IMR-90 (cell line): ENCODE measurements at regions not wholly inside any gene's neighbourhood (a gene's known extent, or its start where the extent isn't known, plus 50 kb on each side); places are given as distances from the start of the nearest gene placed in this dataset.

Experiments
- ATAC-seq: fragments of 200-7000 bp; cut with Tn5 transposase; 2 replicates; pipeline ENCODE4 v1.9.1; 2020; ENCODE audit warnings: low read depth, mild to moderate bottlenecking, moderate library complexity
- BruUV-seq: library from RNA; stranded (reverse); fragments of 400-500 nt; replicated peaks from 2 replicates; lab custom pipeline; 2021; lab: Mats Ljungman, UMichigan
- CTCF ChIA-PET: fragments of 300-600 bp; formaldehyde crosslinking; extraction: SDS; loops from one replicate; lab custom pipeline; 2021; ENCODE audit warnings: antibody characterized with exemption; lab: Yijun Ruan, JAX
- POLR2A ChIA-PET: fragments of 300-600 bp; sonication (Branson Sonifier 250); formaldehyde crosslinking; loops from one replicate; lab custom pipeline; 2022; ENCODE audit warnings: antibody characterized with exemption; ENCODE audit not compliant: unreplicated experiment; lab: Charles Lee
- DNase-seq: peaks from one replicate; pipeline ENCODE4 v3.0.0; 2013
- H2AFZ ChIP-seq: replicated peaks from 2 replicates; pipeline ENCODE3; 2013; ENCODE audit warnings: low read length, mild to moderate bottlenecking; ENCODE audit not compliant: poor library complexity
- H2AK5ac ChIP-seq: 2 replicates; pipeline ENCODE4 v1.6.1; 2013; ENCODE audit warnings: low read depth, low read length, inconsistent platforms
- H2AK9ac ChIP-seq: replicated peaks from 2 replicates; pipeline ENCODE3; 2013; ENCODE audit warnings: mild to moderate bottlenecking, low read depth, low read length, moderate library complexity; ENCODE audit not compliant: poor library complexity
- H2BK120ac ChIP-seq: 2 replicates; pipeline ENCODE4 v1.6.1; 2013; ENCODE audit warnings: low read depth, low read length, inconsistent platforms
- H2BK15ac ChIP-seq: 3 replicates; pipeline ENCODE4 v1.6.1; 2013; ENCODE audit warnings: low read depth, low read length, inconsistent platforms
- H2BK20ac ChIP-seq: 2 replicates; pipeline ENCODE4 v1.6.1; 2013; ENCODE audit warnings: low read depth, mild to moderate bottlenecking, inconsistent platforms, low read length, moderate library complexity
- H2BK5ac ChIP-seq: 2 replicates; pipeline ENCODE4 v1.6.1; 2013; ENCODE audit warnings: mild to moderate bottlenecking, low read depth, low read length, inconsistent platforms; ENCODE audit not compliant: poor library complexity, severe bottlenecking
- H3K14ac ChIP-seq: replicated peaks from 2 replicates; pipeline ENCODE4 v1.6.1; 2013; ENCODE audit warnings: low read depth, low read length, inconsistent platforms
- H3K18ac ChIP-seq: 2 replicates; pipeline ENCODE4 v1.6.1; 2013; ENCODE audit warnings: low read depth, low read length, control low read depth
- H3K23ac ChIP-seq: 2 replicates; pipeline ENCODE4 v1.6.1; 2013; ENCODE audit warnings: low read depth, low read length, inconsistent platforms
- H3K27ac ChIP-seq: 2 replicates; pipeline ENCODE4 v1.5.1; 2013; ENCODE audit warnings: mild to moderate bottlenecking, control low read depth, low read length; ENCODE audit not compliant: insufficient read depth
- H3K27me3 ChIP-seq: 2 replicates; pipeline ENCODE4 v1.6.1; 2013; ENCODE audit warnings: low read length; ENCODE audit not compliant: control insufficient read depth, insufficient read depth
- H3K36me3 ChIP-seq: 2 replicates; pipeline ENCODE4 v1.6.1; 2013; ENCODE audit warnings: low read length, mixed read lengths; ENCODE audit not compliant: control insufficient read depth, insufficient read depth
- H3K4ac ChIP-seq: 2 replicates; pipeline ENCODE4 v1.6.1; 2013; ENCODE audit warnings: low read depth, low read length, inconsistent platforms
- H3K4me1 ChIP-seq: 2 replicates; pipeline ENCODE4 v1.6.1; 2013; ENCODE audit warnings: low read length, mixed read lengths; ENCODE audit not compliant: control insufficient read depth, insufficient read depth
- H3K4me2 ChIP-seq: 2 replicates; pipeline ENCODE4 v1.6.1; 2013; ENCODE audit warnings: low read depth, mild to moderate bottlenecking, control low read depth, low read length, moderate library complexity
- H3K4me3 ChIP-seq: 2 replicates; pipeline ENCODE4 v1.5.1; 2013; ENCODE audit warnings: low read depth, mild to moderate bottlenecking, control low read depth, low read length, moderate library complexity; ENCODE audit not compliant: insufficient read depth
- H3K56ac ChIP-seq: 2 replicates; pipeline ENCODE4 v1.6.1; 2013; ENCODE audit warnings: low read length, inconsistent platforms; ENCODE audit not compliant: insufficient read depth; ENCODE audit errors: extremely low read depth
- H3K79me1 ChIP-seq, 2 experiments: 2 replicates each; pipeline ENCODE4 v1.6.1; 2013; ENCODE audit warnings: low read length in 2 of 2, inconsistent platforms in 1 of 2, low read depth in 1 of 2
- H3K9ac ChIP-seq: 2 replicates; pipeline ENCODE4 v1.6.1; 2013; ENCODE audit warnings: low read depth, low read length, control low read depth
- H3K9me1 ChIP-seq: 2 replicates; pipeline ENCODE4 v1.6.1; 2013; ENCODE audit warnings: low read length, inconsistent platforms; ENCODE audit not compliant: insufficient read depth
- H3K9me3 ChIP-seq: 2 replicates; pipeline ENCODE4 v1.6.1; 2013; ENCODE audit warnings: low read length; ENCODE audit not compliant: control insufficient read depth, insufficient read depth
- H4K20me1 ChIP-seq: 2 replicates; pipeline ENCODE4 v1.6.1; 2013; ENCODE audit warnings: low read length, inconsistent platforms; ENCODE audit not compliant: insufficient read depth
- H4K5ac ChIP-seq: 2 replicates; pipeline ENCODE4 v1.6.1; 2013; ENCODE audit warnings: mild to moderate bottlenecking, low read depth, low read length, control low read depth
- H4K8ac ChIP-seq, 2 experiments: 2 replicates each; pipeline ENCODE4 v1.6.1; 2013; ENCODE audit warnings: low read depth in 2 of 2, low read length in 2 of 2, control low read depth in 1 of 2, inconsistent platforms in 1 of 2
- H4K91ac ChIP-seq: 2 replicates; pipeline ENCODE4 v1.6.1; 2013; ENCODE audit warnings: low read depth, low read length, inconsistent platforms; ENCODE audit not compliant: insufficient read depth
- CEBPB ChIP-seq: IDR thresholded peaks from 2 replicates; pipeline ENCODE4 v1.6.1; 2012; ENCODE audit warnings: low read depth, low read length, improper control_type of control experiment
- CHD1 ChIP-seq: IDR thresholded peaks from 2 replicates; pipeline ENCODE4 v1.6.1; 2012; ENCODE audit warnings: low read depth, low read length, improper control_type of control experiment
- MXI1 ChIP-seq: IDR thresholded peaks from 2 replicates; pipeline ENCODE4 v1.6.1; 2012; ENCODE audit warnings: low read depth, mild to moderate bottlenecking, low read length, moderate library complexity, borderline replicate concordance
- NFE2L2 ChIP-seq: fragments of 150-350 bp; IDR thresholded peaks from 2 replicates; pipeline ENCODE4 v1.6.1; 2016; ENCODE audit warnings: low read depth, mild to moderate bottlenecking, low read length
- POLR2A ChIP-seq: IDR thresholded peaks from 2 replicates; pipeline ENCODE4 v1.6.1; 2012; ENCODE audit warnings: mild to moderate bottlenecking, low read depth, low read length
- RCOR1 ChIP-seq: IDR thresholded peaks from 2 replicates; pipeline ENCODE4 v1.6.1; 2012; ENCODE audit warnings: mild to moderate bottlenecking, low read length, improper control_type of control experiment; ENCODE audit not compliant: insufficient replicate concordance
- SMC3 ChIP-seq: fragments of 150-350 bp; IDR thresholded peaks from 2 replicates; pipeline ENCODE4 v1.6.1; 2016; ENCODE audit warnings: low read depth, mild to moderate bottlenecking, antibody characterized with exemption, low read length, moderate library complexity
- WGBS, 2 experiments: methylation state at CpG; one replicate each; pipeline versions ENCODE4 v1.1.5 to v1.1.7; 2013; ENCODE audit warnings: missing lambda C conversion rate in 2 of 2; ENCODE audit not compliant: insufficient read length in 1 of 2; ENCODE audit errors: extremely low coverage in 2 of 2; 5-methylcytosine and 5-hydroxymethylcytosine counted together
- dilution Hi-C: fragments of 300-500 bp; cut with HindIII; formaldehyde crosslinking; loops from one replicate; pipeline ENCODE4 v1.14.3; 2018; ENCODE audit warnings: low sequenced_read_pairs; ENCODE audit not compliant: unreplicated experiment
- in situ Hi-C: fragments of 300-500 bp; cut with MboI; formaldehyde crosslinking; loops from 3 replicates; pipeline ENCODE4 v1.14.3; 2019; ENCODE audit warnings: low sequenced_read_pairs, inconsistent platforms, mixed read lengths
- intact Hi-C: fragments of 100-400 bp; cut with micrococcal nuclease; formaldehyde crosslinking; loops from 2 replicates; pipeline ENCODE4 v1.10.0; 2022
- TF ChIP-seq, protein P1 (sequence below): fragments of 150-350 bp; IDR thresholded peaks from 2 replicates; pipeline ENCODE4 v1.6.1; 2017; ENCODE audit warnings: mild to moderate bottlenecking, antibody characterized with exemption, low read length, low read depth
- TF ChIP-seq, protein P2 (sequence below): fragments of 150-350 bp; IDR thresholded peaks from 2 replicates; pipeline ENCODE4 v1.6.1; 2016; ENCODE audit warnings: low read depth, mild to moderate bottlenecking, low read length, moderate library complexity, borderline replicate concordance

DNA sequence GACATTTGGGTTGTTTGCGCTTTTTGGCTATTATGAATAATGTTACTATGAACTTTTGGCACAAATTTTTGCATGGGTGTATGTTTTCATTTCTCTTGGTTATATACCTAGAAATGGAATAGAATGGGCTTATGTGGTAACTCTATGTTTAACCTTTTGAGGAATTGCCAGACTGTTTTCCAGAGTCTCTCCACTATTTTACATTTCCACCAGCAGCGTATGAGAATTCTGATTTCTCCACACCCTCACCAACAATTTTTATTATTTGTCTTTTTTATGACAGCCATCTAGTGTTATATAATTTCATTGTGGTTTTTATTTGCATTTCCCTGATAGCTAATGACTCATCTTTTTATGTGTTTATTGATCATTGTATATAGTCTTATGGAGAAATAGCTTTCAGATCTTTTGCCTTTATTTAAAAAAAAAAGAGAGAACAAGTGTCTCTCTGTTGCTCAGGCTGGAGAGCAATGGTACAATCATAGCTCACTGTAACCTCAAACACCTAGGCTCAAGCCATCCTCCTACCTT, 247.2 kb downstream of the OPA1 start:
- Histone ChIP-seq H3K27ac (no peak overlapping the region), H3K9me1 (no peaks in the 10 kb centered on the region), H3K56ac (no peak overlapping the region), H3K23ac (no peak overlapping the region), H2BK120ac (no peak overlapping the region), H2AFZ (no peak overlapping the region), H3K14ac (no peak overlapping the region), H3K9ac (no peak overlapping the region), H3K27me3 (peaks cover 25% of the 10 kb centered on the region), H4K20me1 (no peaks in the 10 kb centered on the region), H4K8ac (no peak overlapping the region), H2BK20ac (no peak overlapping the region), H3K4me2 (no peak overlapping the region), H2BK5ac (no peak overlapping the region), H3K4me3 (no peak overlapping the region), H3K36me3 (no peaks in the 10 kb centered on the region), H2AK5ac (no peak overlapping the region), H3K4ac (no peak overlapping the region), H3K4me1 (no peaks in the 10 kb centered on the region), H3K9me3 (no peaks in the 10 kb centered on the region), H4K5ac (no peak overlapping the region), H3K18ac (no peak overlapping the region), H4K91ac (no peak overlapping the region), H2BK15ac (no peak overlapping the region), H3K79me1 (no peaks in the 10 kb centered on the region), H2AK9ac (no peak overlapping the region)
- DNase-seq (no peak), ATAC-seq (no peak)
- intact Hi-C loops: no loop called here
- TF ChIP-seq SMC3 (no peak), RCOR1 (no peak), CEBPB (no peak), MXI1 (no peak), NFE2L2 (no peak), CHD1 (no peak), POLR2A (no peak)
- TF ChIP-seq, protein P1, sequence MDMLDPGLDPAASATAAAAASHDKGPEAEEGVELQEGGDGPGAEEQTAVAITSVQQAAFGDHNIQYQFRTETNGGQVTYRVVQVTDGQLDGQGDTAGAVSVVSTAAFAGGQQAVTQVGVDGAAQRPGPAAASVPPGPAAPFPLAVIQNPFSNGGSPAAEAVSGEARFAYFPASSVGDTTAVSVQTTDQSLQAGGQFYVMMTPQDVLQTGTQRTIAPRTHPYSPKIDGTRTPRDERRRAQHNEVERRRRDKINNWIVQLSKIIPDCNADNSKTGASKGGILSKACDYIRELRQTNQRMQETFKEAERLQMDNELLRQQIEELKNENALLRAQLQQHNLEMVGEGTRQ: no peak
- TF ChIP-seq, protein P2, sequence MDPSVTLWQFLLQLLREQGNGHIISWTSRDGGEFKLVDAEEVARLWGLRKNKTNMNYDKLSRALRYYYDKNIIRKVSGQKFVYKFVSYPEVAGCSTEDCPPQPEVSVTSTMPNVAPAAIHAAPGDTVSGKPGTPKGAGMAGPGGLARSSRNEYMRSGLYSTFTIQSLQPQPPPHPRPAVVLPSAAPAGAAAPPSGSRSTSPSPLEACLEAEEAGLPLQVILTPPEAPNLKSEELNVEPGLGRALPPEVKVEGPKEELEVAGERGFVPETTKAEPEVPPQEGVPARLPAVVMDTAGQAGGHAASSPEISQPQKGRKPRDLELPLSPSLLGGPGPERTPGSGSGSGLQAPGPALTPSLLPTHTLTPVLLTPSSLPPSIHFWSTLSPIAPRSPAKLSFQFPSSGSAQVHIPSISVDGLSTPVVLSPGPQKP: no peak
- in situ Hi-C loops: no loop called here
- CTCF ChIA-PET: no interaction called here
- BruUV-seq: no TSS peak
- POLR2A ChIA-PET: no interaction called here
- no CpG with 5 or more reads among the region's 2 CpGs for WGBS, 2 experiments
- dilution Hi-C loops: no loop called here
